ENCODE measurements at regions not wholly inside any gene's neighbourhood (a gene's known extent, or its start where the extent isn't known, plus 50 kb on each side); places are given as distances from the start of the nearest gene placed in this dataset.

DNA sequence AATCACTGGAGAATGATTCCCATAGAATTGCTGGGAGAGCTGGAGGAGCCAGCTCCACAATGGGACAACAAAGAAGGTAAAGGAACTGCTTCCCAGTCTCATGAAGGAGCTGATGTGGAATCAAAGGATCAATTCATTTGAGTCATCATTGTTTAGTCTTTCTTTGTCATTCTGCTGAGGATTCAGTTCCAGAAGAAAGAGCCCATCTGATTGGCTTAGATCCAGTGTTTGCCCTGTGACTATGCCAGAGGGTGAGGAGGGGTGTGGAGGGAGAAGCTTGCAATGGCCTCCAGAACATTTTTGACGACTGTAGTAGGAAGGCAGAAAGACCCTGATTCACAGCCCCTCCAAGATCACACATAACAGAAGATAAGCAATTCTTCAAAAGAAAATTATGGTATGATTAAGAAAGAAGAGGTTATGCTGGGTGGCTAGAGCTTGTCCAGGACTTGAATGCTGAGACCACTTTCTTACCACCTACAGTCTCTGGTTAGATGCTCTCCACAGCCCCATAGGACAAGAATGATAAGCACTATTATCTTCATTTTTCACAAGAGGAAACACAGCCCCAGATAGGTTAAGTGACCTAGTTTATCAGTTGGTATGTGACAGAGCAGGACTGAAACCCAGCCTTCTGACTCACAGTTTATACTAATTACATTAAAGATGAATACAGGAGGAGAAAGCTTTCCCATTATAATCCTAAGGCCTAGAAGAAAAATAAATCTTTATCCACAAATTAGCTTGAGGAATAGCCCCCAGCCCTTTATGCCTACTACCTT lies 363.1 kb downstream of the PRELID2 start:
- TF ChIP-seq ZNF8 (CRISPR knock-in tag; IDR thresholded peaks at IDR 0.05) (no peak), ZNF565 (CRISPR knock-in tag; conservative IDR thresholded peaks at IDR 0.05; ENCODE audit: low read depth) (no peak), ARNTL (CRISPR knock-in tag; IDR thresholded peaks at IDR 0.05; ENCODE audit: borderline replicate concordance, low read depth) (no peak), ZC3H10 (CRISPR knock-in tag; IDR thresholded peaks at IDR 0.05) (no peak)
